GM12878 (cell line): ENCODE measurements at regions not wholly inside any gene's neighbourhood (a gene's known extent, or its start where the extent isn't known, plus 50 kb on each side); places are given as distances from the start of the nearest gene placed in this dataset.

Experiments used
- ATAC-seq: fragments of 200-7000 bp; cut with Tn5 transposase; 3 replicates; pipeline ENCODE4 v1.9.1; 2020; ENCODE audit warnings: mild to moderate bottlenecking, moderate library complexity
- BruUV-seq: library from RNA; stranded (reverse); fragments of 400-500 nt; replicated peaks from 2 replicates; lab custom pipeline; 2021; lab: Mats Ljungman, UMichigan
- CTCF ChIA-PET: fragments of 300-600 bp; sonication (Branson Sonifier 250); formaldehyde crosslinking; extraction: SDS; loops from one replicate; lab custom pipeline; 2021; ENCODE audit warnings: inconsistent platforms; lab: Yijun Ruan, JAX
- POLR2A ChIA-PET: fragments of 350-600 bp; formaldehyde crosslinking; extraction: SDS; loops from one replicate; lab custom pipeline; 2021; ENCODE audit warnings: inconsistent platforms; lab: Charles Lee
- RAD21 ChIA-PET: fragments of 300-600 bp; sonication (Branson Sonifier 250); formaldehyde crosslinking; loops from one replicate; lab custom pipeline; 2023; ENCODE audit warnings: antibody characterized with exemption; ENCODE audit not compliant: unreplicated experiment; lab: Charles Lee
- SMC1A ChIA-PET: fragments of 300-600 bp; sonication (Branson Sonifier 250); formaldehyde crosslinking; loops from one replicate; lab custom pipeline; 2023; ENCODE audit not compliant: unreplicated experiment, uncharacterized antibody; lab: Charles Lee
- DNase-seq: peaks from one replicate; pipeline ENCODE4 v3.0.0-alpha.2; 2011; ENCODE audit warnings: low read depth, low spot score
- FAIRE-seq: peaks from 3 replicates; lab custom pipeline; 2011; peaks lifted over from hg19 to GRCh38; lab: Jason Lieb, UNC
- H2AFZ ChIP-seq: 2 replicates; pipeline ENCODE4 v1.6.0; 2011; ENCODE audit warnings: low read depth, low read length, control low read depth; ENCODE audit not compliant: control insufficient read depth
- H3K27ac ChIP-seq: 2 replicates; pipeline ENCODE4 v1.5.1; 2011; ENCODE audit warnings: control low read depth; ENCODE audit not compliant: control insufficient read depth, insufficient read depth
- H3K27me3 ChIP-seq, 2 experiments: replicated peaks in 1 of 2; 2 replicates each; pipeline versions ENCODE4 v1.6.0 to v1.6.1; 2011; ENCODE audit warnings: low read length in 1 of 2; ENCODE audit not compliant: control insufficient read depth in 2 of 2, insufficient read depth in 2 of 2
- H3K36me3 ChIP-seq, 2 experiments: 2 replicates each; pipeline ENCODE4 v1.5.1; 2011; ENCODE audit warnings: low read length in 1 of 2; ENCODE audit not compliant: control insufficient read depth in 2 of 2, insufficient read depth in 2 of 2
- H3K4me1 ChIP-seq: 2 replicates; pipeline ENCODE4 v1.6.1; 2011; ENCODE audit warnings: mild to moderate bottlenecking, low read length, moderate library complexity, mixed read lengths; ENCODE audit not compliant: control insufficient read depth, insufficient read depth
- H3K4me2 ChIP-seq: 2 replicates; pipeline ENCODE4 v1.6.0; 2011; ENCODE audit warnings: control low read depth; ENCODE audit not compliant: control insufficient read depth, insufficient read depth
- H3K4me3 ChIP-seq: fragments of 200-600 bp; sonication (generic); 2 replicates; pipeline ENCODE4 v1.5.1; 2016
- H3K79me2 ChIP-seq: 2 replicates; pipeline ENCODE4 v1.6.0; 2011; ENCODE audit warnings: low read length; ENCODE audit not compliant: control insufficient read depth, insufficient read depth
- H3K9ac ChIP-seq: 2 replicates; pipeline ENCODE4 v1.8.0; 2011; ENCODE audit warnings: low read length, control low read depth, mixed read lengths; ENCODE audit not compliant: control insufficient read depth, insufficient read depth
- H3K9me3 ChIP-seq: replicated peaks from 3 replicates; pipeline ENCODE4 v1.5.1; 2011; ENCODE audit warnings: mild to moderate bottlenecking, low read length; ENCODE audit not compliant: control insufficient read depth, insufficient read depth
- H4K20me1 ChIP-seq: 2 replicates; pipeline ENCODE4 v1.6.0; 2011; ENCODE audit not compliant: control insufficient read depth, insufficient read depth
- RAD51 ChIP-seq: fragments of 450-650 bp; IDR thresholded peaks from 2 replicates; pipeline ENCODE4 v1.6.1; 2016; ENCODE audit warnings: moderate library complexity, mild to moderate bottlenecking, inconsistent platforms
- RB1 ChIP-seq: fragments of 450-650 bp; formaldehyde crosslinking; IDR thresholded peaks from 2 replicates; pipeline ENCODE4 v1.6.1; 2017; ENCODE audit warnings: mild to moderate bottlenecking, borderline replicate concordance
- SIX5 ChIP-seq: IDR thresholded peaks from 2 replicates; pipeline ENCODE4 v1.6.1; 2011; ENCODE audit warnings: mild to moderate bottlenecking, low read depth, low read length, moderate library complexity; ENCODE audit not compliant: severe bottlenecking
- STAT1 ChIP-seq: fragments of 450-650 bp; conservative IDR thresholded peaks from 2 replicates; pipeline ENCODE4 v1.6.1; 2014; ENCODE audit warnings: antibody characterized with exemption, mild to moderate bottlenecking
- ZNF384 ChIP-seq: IDR thresholded peaks from 2 replicates; pipeline ENCODE4 v1.6.1; 2012; ENCODE audit warnings: low read depth, mild to moderate bottlenecking, low read length, improper control_type of control experiment, borderline replicate concordance
- ZNF592 ChIP-seq: fragments of 450-650 bp; IDR thresholded peaks from 2 replicates; pipeline ENCODE4 v1.6.1; 2017; ENCODE audit warnings: mild to moderate bottlenecking, moderate library complexity
- WGBS: methylation state at CpG from one replicate; pipeline ENCODE4 v1.1.6; 2016; ENCODE audit warnings: low lambda C conversion rate; ENCODE audit not compliant: insufficient replicate concordance, insufficient coverage; ENCODE audit errors: missing lambda C conversion rate; 5-methylcytosine and 5-hydroxymethylcytosine counted together
- in situ Hi-C: fragments of 300-500 bp; cut with MboI; formaldehyde crosslinking; loops from 9 replicates; pipeline ENCODE4 v1.14.3; 2018; ENCODE audit warnings: mixed read lengths
- intact Hi-C: fragments of 100-400 bp; cut with micrococcal nuclease; formaldehyde crosslinking; loops from one replicate; pipeline ENCODE4 v1.14.2; 2022; ENCODE audit not compliant: unreplicated experiment
- TF ChIP-seq, protein P1 (sequence below): fragments of 450-650 bp; formaldehyde crosslinking; IDR thresholded peaks from 2 replicates; pipeline ENCODE4 v1.4.0; 2022; ENCODE audit warnings: mild to moderate bottlenecking, moderate library complexity
- TF ChIP-seq, protein P2 (sequence below): fragments of 450-650 bp; IDR thresholded peaks from 2 replicates; pipeline ENCODE4 v1.6.1; 2017; ENCODE audit warnings: borderline replicate concordance

GRCh38 chr15:69557707-69558409, 105.2 kb downstream of the RPLP1 start:
- no TSS peak for BruUV-seq
- ATAC-seq (no peak), DNase-seq (no peak), FAIRE-seq (no peak)
- ChIA-PET POLR2A (no interaction called here), SMC1A (no interaction called here), CTCF (no interaction called here), RAD21 (no interaction called here)
- Histone ChIP-seq H3K79me2 (no peaks in the 10 kb centered on the region), H2AFZ (no peak overlapping the region), H3K9me3 (no peaks in the 10 kb centered on the region), H3K4me3 (no peak overlapping the region), H4K20me1 (no peaks in the 10 kb centered on the region), H3K36me3 (no peaks in the 10 kb centered on the region), H3K27me3 (peaks cover 1 to 8% of the 10 kb centered on the region in 2 experiments), H3K27ac (no peak overlapping the region), H3K9ac (no peak overlapping the region), H3K4me1 (no peaks in the 10 kb centered on the region), H3K4me2 (no peak overlapping the region)
- WGBS, result 5% methylated on average over 2 of the region's 2 CpGs
- in situ Hi-C loops, result no loop called here
- intact Hi-C loops, result no loop called here
- TF ChIP-seq SIX5, result no peak
- no peak for TF ChIP-seq RB1
- no peak for TF ChIP-seq RAD51
- TF ChIP-seq, protein P1, sequence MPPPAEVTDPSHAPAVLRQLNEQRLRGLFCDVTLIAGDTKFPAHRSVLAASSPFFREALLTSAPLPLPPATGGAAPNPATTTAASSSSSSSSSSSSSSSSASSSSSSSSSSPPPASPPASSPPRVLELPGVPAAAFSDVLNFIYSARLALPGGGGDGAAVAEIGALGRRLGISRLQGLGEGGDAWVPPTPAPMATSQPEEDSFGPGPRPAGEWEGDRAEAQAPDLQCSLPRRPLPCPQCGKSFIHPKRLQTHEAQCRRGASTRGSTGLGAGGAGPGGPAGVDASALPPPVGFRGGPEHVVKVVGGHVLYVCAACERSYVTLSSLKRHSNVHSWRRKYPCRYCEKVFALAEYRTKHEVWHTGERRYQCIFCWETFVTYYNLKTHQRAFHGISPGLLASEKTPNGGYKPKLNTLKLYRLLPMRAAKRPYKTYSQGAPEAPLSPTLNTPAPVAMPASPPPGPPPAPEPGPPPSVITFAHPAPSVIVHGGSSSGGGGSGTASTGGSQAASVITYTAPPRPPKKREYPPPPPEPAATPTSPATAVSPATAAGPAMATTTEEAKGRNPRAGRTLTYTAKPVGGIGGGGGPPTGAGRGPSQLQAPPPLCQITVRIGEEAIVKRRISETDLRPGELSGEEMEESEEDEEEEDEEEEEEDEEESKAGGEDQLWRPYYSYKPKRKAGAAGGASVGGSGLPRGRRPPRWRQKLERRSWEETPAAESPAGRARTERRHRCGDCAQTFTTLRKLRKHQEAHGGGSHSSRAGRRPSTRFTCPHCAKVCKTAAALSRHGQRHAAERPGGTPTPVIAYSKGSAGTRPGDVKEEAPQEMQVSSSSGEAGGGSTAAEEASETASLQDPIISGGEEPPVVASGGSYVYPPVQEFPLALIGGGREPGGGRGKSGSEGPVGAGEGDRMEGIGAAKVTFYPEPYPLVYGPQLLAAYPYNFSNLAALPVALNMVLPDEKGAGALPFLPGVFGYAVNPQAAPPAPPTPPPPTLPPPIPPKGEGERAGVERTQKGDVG (CRISPR knock-in tag), result no peak
- TF ChIP-seq ZNF384, result no peak
- TF ChIP-seq ZNF592, result no peak
- TF ChIP-seq, protein P2, sequence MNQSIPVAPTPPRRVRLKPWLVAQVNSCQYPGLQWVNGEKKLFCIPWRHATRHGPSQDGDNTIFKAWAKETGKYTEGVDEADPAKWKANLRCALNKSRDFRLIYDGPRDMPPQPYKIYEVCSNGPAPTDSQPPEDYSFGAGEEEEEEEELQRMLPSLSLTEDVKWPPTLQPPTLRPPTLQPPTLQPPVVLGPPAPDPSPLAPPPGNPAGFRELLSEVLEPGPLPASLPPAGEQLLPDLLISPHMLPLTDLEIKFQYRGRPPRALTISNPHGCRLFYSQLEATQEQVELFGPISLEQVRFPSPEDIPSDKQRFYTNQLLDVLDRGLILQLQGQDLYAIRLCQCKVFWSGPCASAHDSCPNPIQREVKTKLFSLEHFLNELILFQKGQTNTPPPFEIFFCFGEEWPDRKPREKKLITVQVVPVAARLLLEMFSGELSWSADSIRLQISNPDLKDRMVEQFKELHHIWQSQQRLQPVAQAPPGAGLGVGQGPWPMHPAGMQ, result no peak
- no peak for TF ChIP-seq STAT1
